ENCODE measurements at regions not wholly inside any gene's neighbourhood (a gene's known extent, or its start where the extent isn't known, plus 50 kb on each side); places are given as distances from the start of the nearest gene placed in this dataset.

DNA sequence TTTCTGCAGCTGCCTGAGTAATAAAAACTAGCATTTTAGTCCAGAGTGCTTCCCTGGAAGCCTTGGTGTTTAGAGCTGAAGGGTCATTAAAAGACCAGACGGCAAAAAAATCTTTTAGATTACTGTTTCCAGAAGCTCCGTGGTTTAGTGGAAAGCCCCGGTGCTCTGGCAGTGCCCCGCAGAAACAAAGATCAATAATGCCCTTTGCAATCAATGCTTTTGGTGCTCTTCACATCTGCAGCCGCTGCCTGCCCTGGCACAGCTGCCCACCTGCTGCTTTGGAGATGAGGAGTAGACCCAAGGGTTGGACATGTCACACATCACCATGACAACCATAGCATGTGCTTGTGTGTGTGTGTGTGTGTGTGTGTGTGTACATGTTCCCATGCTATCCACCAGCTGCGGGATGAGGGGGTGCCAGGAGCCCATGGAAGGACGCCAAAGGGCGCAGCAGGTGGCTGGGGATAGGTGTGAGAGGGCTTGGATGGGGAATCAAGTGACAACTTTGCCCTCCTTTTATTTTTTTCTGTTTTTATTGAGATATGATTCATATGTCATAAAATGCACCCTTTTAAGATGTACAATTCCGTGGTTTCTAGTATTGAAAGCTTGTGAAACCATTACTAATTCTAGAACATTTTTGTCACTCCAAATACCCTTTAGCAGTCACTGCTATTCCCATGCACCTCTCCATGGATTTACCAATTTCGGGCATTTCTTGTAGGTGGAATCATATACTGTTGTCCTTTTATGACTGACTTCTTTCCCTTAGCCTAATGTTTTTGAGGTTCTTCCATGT, 75.7 kb upstream of the KLHL25 start:
- TF ChIP-seq CREB1 (IDR thresholded peaks at IDR 0.05; ENCODE audit: low read depth) (no peak), REST (IDR thresholded peaks at IDR 0.05; ENCODE audit: low read depth) (no peak), NFIC (IDR thresholded peaks at IDR 0.05) (no peak), MAX (IDR thresholded peaks at IDR 0.05) (no peak), FOXM1 (IDR thresholded peaks at IDR 0.05; ENCODE audit: borderline replicate concordance, low read depth) (no peak), TAF1 (IDR thresholded peaks at IDR 0.05; ENCODE audit: low read depth) (no peak), EGR1 (IDR thresholded peaks at IDR 0.05) (no peak), TEAD4 (IDR thresholded peaks at IDR 0.05) (no peak), EP300 (IDR thresholded peaks at IDR 0.05; ENCODE audit: borderline replicate concordance) (no peak), TCF12 (IDR thresholded peaks at IDR 0.05; ENCODE audit: low read depth) (no peak)

- TF ChIP-seq TAF1 (IDR thresholded peaks at IDR 0.05; ENCODE audit: low read depth) (no peak), EGR1 (IDR thresholded peaks at IDR 0.05) (no peak)
Observed at GRCh38 chr15:85871545-85871944, 76.8 kb upstream of the KLHL25 start.

DNA sequence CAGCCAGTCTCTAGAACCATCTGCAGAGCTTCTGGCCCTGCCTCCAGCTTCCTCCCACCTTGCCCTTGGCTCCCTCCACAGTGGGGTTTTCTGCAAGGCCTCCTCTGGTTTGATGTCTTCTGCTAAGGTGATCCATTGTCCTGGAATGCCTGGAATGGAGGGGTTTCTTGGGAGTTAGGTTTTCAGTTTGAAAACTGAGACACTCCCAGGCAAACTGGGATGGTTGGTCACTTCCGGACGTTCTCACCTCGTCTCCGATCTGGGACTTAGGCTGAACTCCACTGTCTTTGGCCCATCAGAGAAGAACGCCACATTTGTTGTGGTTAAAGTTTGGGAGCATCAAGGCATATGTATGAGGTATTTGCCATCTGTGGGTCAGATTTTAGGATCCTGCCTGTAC, 77.4 kb upstream of the KLHL25 start:
- TF ChIP-seq EGR1 (IDR thresholded peaks at IDR 0.05): no peak
- no peak for TF ChIP-seq TEAD4 (IDR thresholded peaks at IDR 0.05)
- TF ChIP-seq TAF1 (IDR thresholded peaks at IDR 0.05; ENCODE audit: low read depth): no peak
- no peak for TF ChIP-seq CREB1 (IDR thresholded peaks at IDR 0.05; ENCODE audit: low read depth)
- TF ChIP-seq MAX (IDR thresholded peaks at IDR 0.05): no peak
- TF ChIP-seq EP300 (IDR thresholded peaks at IDR 0.05; ENCODE audit: borderline replicate concordance): no peak
- no peak for TF ChIP-seq NFIC (IDR thresholded peaks at IDR 0.05)
- TF ChIP-seq ZBTB7A (IDR thresholded peaks at IDR 0.05; ENCODE audit: low read depth): no peak

DNA sequence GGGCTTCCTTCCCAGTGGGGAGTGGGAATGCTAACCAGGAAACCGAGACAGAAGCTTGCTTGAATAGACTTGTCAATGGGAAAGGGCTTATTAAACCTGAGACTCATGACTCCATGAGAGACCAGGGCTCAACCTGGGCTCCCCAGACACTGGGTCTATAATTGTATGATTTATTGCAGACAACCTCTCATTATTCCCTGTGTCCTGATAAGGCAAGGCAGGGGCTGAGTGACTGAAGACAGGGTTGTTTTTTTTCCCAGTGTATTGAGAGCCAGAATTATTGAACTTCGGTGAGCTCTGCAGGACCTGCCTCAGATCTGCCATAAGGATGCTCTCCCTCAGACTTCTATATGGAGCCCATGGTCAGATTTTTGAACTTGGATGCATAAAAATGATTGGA, 79.5 kb upstream of the KLHL25 start:
- TF ChIP-seq TEAD4 (IDR thresholded peaks at IDR 0.05) (no peak), CREB1 (IDR thresholded peaks at IDR 0.05; ENCODE audit: low read depth) (no peak), EP300 (IDR thresholded peaks at IDR 0.05; ENCODE audit: borderline replicate concordance) (no peak), RAD21 (IDR thresholded peaks at IDR 0.05; ENCODE audit: low read depth) (no peak), FOXM1 (IDR thresholded peaks at IDR 0.05; ENCODE audit: borderline replicate concordance, low read depth) (no peak), ZBTB7A (IDR thresholded peaks at IDR 0.05; ENCODE audit: low read depth) (no peak), REST (IDR thresholded peaks at IDR 0.05; ENCODE audit: low read depth) (no peak), NFIC (IDR thresholded peaks at IDR 0.05) (no peak)

GRCh38 chr15:85875756-85876155, 81.0 kb upstream of the KLHL25 start:
- TF ChIP-seq ZBTB7A (IDR thresholded peaks at IDR 0.05; ENCODE audit: low read depth): no peak
- TF ChIP-seq USF1 (IDR thresholded peaks at IDR 0.05): no peak
- TF ChIP-seq FOXM1 (IDR thresholded peaks at IDR 0.05; ENCODE audit: borderline replicate concordance, low read depth): no peak
- TF ChIP-seq CREB1 (IDR thresholded peaks at IDR 0.05; ENCODE audit: low read depth): no peak
- TF ChIP-seq YY1 (IDR thresholded peaks at IDR 0.05; ENCODE audit: low read depth): no peak
- no peak for TF ChIP-seq REST (IDR thresholded peaks at IDR 0.05; ENCODE audit: low read depth)
- no peak for TF ChIP-seq TAF1 (IDR thresholded peaks at IDR 0.05; ENCODE audit: low read depth)
- no peak for TF ChIP-seq MAX (IDR thresholded peaks at IDR 0.05)
- no peak for TF ChIP-seq TEAD4 (IDR thresholded peaks at IDR 0.05)
- TF ChIP-seq EP300 (IDR thresholded peaks at IDR 0.05; ENCODE audit: borderline replicate concordance): no peak
- no peak for TF ChIP-seq CEBPB (IDR thresholded peaks at IDR 0.05)

All from Ishikawa (cell line).